HG03354 (cell line): ENCODE measurements at regions not wholly inside any gene's neighbourhood (a gene's known extent, or its start where the extent isn't known, plus 50 kb on each side); places are given as distances from the start of the nearest gene placed in this dataset.

Experiments
- ATAC-seq: cut with Tn5 transposase; IDR thresholded peaks from one replicate; pipeline ENCODE4 v1.9.1; 2021; ENCODE audit warnings: mild to moderate bottlenecking; ENCODE audit not compliant: unreplicated experiment, poor library complexity, severe bottlenecking

GRCh38 chr11:31919175-31919574 is 108.1 kb upstream of the PAX6 start:
- no peak for ATAC-seq

- ATAC-seq, result no peak
Observed at GRCh38 chr11:31915867-31916266, 104.7 kb upstream of the PAX6 start.

DNA sequence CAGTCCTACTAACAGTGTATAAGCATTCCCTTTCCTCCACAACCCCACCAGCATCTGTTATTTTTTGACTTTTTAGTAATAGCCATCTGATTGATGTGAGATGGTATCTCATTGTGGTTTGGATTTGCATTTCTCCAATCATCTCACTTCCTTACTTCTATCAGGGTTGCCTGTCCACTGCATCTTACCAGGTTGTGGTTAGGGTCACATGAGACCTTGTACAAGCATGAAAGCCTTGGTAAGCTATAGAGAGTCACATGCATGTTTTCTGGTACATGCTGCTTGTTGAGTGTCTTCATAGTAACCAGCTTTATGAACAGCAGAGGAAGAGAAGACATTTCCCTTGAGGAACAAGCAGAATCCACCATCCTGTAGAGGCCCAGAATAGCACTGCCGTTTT is 102.9 kb upstream of the PAX6 start:
- ATAC-seq, result peak; percentile 86

DNA sequence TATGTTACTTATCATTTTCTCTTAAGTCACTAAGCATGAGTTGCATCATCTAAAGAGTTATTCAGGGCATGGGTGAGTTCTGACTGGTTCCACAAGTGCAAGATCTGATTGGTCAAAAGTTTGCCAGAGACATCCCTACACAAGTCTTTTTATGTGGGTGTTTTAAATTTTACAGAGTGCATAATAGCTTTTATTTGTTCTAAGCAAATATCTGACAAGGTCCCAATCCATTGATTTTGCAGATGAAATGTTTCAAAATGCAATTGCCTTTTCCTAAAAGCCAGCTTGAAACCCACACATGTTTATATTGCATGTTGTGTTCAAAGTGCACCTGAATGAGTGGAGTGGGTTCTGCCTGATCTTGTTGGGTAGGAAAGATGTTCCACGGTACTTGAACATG is 101.7 kb upstream of the PAX6 start:
- no peak for ATAC-seq

GRCh38 chr11:31910950-31911576 is 99.9 kb upstream of the PAX6 start:
- ATAC-seq, result no peak

DNA sequence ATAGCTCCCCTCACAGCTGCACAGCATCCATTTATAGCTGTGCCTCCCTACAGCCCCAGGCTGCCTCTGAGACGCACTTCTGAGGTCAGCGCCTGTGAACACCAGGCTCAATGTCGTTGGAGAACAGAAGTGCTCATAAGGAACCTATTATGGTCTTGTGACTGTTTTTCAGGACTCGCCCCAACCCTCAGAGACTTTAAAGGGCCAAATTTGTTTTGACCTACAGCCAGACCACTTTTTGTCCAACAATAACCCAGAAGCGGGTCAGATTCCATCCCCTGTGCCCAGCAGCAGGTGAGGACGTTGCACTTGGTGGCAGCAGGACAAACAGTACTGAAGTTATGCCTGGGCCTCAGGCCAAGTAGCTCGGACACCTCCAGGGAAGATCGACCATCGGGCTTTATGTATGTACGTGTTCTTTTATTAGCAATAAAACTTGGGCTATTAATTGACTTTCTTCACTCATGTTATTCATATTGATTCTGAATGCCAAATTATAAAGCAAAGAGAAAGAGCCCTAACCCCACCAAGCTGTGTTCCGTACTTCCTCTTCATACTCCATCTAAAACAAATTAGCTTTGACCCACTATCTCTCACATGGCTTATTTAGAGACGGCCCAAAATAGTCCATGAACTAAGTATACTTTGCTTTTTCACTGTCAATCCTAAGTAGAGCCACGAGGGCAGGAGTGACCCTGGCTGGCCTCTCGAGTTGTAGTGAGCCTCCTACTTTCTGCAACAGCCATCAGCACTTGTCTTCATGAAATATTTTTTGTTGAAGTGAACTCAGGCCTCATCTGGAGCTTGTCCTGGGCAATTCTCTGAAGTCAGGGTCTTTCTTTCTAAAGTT is 92.3 kb upstream of the PAX6 start:
- no peak for ATAC-seq

GRCh38 chr11:31902706-31903105 is 91.6 kb upstream of the PAX6 start:
- no peak for ATAC-seq

- no peak for ATAC-seq
Observed at GRCh38 chr11:31895926-31896325, 84.8 kb upstream of the PAX6 start.

DNA sequence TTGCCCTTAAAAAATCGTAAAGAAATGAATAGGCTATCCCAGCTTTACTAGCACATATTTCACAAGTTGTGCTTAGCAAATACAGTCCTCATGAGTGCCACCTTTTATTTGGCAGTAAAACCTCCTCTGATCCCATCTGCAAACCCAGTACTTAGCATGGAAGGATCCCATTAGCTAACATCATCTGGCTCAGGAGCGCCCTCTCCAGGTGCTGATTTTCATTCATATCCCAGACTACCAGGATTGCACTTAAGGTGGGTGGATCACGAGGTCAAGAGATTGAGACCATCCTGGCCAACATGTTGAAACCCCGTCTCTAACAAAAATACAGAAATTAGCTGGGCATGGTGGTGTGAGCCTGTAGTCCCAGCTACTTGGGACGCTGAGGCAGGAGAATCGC is 76.1 kb upstream of the PAX6 start:
- ATAC-seq, result no peak

GRCh38 chr11:31884080-31884479 is 73.0 kb upstream of the PAX6 start:
- no peak for ATAC-seq

GRCh38 chr11:31883435-31883834 is 72.3 kb upstream of the PAX6 start:
- ATAC-seq, result no peak

- no peak for ATAC-seq
Observed at GRCh38 chr11:31882951-31883392, 71.8 kb upstream of the PAX6 start.

GRCh38 chr11:31881825-31882224 is 70.7 kb upstream of the PAX6 start:
- ATAC-seq, result no peak

- ATAC-seq, result no peak
Observed at GRCh38 chr11:31879681-31880080, 68.6 kb upstream of the PAX6 start.

GRCh38 chr11:31877863-31878262 is 66.7 kb upstream of the PAX6 start:
- no peak for ATAC-seq

DNA sequence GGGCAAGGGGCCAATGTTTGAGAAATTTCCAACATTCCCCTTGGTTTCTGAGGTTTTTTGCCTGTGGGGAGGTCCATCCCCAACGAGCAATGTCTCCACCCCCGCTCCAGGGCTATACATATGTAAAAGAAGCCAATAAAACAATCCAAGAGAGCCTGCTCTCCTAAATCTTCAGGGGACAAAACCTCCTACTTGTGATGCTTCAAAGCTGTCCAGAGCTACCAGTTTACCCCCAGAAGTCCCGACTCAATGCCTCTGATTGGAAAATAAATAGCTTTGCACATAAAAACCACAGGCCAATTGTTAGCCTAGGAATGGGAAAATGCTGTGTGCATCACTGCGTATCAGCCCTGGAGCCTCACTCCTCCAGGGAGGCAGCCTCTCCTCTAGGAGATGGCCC is 66.0 kb upstream of the PAX6 start:
- ATAC-seq, result no peak

DNA sequence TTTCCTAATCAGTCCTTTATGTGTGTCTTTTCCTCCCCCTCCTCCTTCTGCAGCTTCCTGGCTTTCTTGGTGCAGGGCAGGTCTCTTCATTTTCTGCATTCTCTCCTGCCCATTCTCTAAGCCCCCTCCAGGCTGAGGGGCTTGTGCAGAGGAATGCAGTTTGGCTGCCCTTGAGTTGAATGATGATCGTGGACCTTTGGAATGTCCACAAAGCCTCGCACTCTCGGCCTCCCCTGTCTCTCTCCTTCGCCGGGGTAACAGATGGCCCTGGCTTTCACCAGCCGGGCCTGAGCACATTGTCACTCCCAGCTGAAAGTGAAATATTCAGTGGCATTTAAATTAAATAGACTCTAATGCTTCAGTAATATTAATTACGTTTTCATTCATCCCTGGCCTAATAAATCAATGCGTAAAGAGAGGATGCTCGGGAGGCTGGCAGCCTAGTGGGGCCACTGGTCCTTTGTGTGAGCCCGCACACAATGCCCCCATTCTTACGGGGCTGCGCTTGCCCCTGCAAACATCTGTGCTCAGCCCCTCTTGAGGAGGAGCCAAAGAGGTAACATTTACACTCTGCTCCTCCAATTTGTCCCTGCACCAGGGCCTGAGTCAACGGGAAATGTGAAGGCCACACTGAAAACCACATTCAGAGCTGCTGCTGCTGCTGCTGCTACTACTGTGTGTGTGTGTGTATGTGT is 64.9 kb upstream of the PAX6 start:
- ATAC-seq, result no peak

- no peak for ATAC-seq
Observed at GRCh38 chr11:31874631-31875191, 63.6 kb upstream of the PAX6 start.

DNA sequence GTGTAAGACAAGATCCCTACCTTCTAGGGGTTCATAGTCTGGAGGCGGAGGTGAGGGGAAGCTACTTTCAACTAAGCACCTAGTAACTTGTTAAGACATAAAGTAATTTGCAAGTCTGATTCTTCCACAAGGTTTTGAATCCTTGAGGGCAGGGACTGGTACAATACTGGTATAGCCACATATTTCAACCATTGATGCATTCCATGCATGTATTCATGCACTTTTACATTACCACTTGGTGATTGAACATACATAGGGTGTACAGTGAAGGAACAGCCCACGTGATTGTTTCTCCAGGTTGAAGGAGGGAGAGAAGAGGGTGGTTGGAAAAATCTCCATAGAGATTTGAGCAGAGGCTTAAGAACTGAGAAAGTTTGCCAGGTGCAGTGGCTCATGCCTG is 62.0 kb upstream of the PAX6 start:
- no peak for ATAC-seq

DNA sequence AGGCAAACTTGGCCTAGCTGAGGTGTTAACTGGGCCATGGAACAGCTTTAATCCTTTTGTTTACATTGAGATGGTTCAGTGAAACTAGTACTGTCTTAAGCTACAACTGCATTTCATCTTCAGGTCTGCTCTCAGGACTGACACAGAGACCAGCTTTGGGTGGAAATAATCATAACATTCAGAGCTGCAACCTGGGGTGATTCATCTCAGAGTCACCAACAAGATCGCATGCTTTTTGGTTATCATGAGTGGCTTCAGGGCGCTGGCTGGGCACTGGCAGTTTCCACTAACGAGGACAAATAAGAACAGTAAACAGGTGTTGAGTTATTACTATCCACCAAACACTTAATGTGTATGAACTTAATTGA is 60.9 kb upstream of the PAX6 start:
- ATAC-seq, result no peak
